NCI-H748 (cell line): ENCODE measurements at regions not wholly inside any gene's neighbourhood (a gene's known extent, or its start where the extent isn't known, plus 50 kb on each side); places are given as distances from the start of the nearest gene placed in this dataset.

Source experiments
- DNase-seq: peaks from one replicate; lab custom pipeline; 2025; ENCODE audit not compliant: unreplicated experiment; lab: John Stamatoyannopoulos, UW

DNA sequence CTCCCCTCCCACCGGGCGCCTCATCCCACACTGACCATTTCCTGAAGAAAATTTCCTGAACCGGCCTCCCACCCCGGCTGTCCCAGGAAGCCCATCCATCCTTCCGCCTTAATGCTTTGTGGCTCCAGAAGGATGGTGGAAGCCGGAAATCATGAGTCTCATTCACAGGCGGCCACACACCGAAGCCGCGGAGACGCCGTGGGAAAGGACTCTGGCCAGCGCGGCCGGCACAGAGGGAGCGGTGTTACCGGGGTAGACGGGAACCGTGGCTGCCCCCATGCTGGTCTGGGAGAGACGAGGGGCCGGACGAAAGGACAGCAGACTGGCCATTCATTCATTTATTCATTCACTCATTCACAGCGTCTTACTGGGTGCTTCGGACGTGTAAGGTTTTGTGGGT, 326.8 kb downstream of the SEC14L1 start:
- DNase-seq, result no peak

DNA sequence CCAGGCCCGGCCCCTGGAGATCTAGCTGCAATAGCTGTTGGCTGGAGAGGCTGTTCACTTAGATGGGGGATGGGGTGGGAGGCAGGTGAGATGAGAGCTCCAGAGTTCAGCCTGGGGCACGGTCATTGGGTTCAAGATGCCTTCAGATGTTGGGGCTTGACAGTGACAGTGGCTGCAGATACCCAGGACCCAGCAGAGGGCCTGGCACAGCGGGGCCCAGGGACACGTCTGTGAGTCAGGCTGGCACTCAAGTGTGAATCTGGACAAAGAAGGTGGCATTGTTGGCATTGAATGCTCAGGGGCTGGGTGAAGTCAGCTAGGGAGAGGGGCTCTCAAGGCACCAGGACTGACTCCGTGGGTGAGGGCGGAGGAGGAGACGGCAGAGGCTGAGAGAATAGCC, 328.1 kb downstream of the SEC14L1 start:
- no peak for DNase-seq

DNA sequence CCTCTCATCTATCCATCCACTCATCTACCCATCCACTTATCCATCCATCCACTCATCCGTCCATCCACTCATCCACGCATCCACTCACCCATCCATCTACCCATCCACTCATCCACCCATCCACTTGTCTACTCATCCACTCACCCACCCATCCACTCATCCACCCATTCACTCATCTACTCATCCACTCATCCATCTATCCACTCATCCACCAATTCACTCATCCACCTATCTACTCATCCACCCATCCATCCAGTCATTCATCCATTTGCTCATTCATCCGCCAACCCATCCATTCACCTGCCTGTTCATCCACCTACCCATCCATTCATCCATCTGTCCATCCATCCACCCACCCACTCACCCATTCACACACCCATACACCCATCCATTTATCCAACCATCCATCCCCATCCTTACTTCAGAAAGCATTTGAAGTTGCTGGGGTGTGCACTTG, 329.6 kb downstream of the SEC14L1 start:
- no peak for DNase-seq

DNA sequence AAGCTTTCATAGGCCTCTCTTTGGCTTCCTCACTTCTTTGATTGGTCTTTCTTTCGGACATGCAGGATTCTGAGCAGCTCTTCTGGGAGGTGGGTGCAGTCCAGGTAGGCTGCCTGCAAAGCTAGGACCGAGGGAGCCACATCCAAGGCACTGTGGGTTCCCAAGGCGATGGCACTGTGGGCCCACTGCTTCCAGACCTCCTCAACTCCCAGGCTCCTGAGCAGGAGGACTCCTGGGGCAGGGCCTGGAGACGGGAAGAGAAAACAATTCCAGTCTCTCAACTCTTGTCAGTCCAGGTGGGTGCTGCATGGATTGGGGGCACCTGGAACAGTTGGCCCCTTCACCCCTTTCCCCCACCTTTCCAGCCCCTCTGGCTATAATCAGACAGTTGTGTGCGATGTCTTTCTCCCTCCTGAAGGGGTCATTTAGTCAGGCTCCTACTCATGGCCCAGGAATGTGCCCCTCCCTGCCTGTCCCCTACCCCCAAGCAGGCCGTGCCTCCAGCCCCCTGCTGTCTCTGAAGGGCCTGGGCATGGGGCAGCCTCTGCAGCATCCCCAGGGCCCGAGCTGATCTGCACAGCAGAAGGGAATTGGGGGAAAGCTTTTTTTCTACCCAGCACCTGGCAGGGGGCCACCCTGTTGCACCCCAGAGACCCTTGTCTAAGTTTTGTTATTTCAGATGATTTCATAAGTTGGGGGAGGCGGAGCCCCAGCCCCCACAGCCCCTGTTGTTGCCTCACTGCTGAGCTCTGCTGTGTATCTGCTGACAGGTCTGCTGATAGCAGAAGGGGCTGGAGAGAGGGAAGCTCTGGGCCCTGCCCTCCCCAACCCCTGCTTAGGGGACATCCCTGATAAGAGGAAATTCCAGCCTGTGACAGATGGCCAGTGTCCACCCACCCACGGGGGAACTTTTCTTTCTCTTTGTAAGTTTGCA, 330.3 kb downstream of the SEC14L1 start:
- DNase-seq, result no peak

DNA sequence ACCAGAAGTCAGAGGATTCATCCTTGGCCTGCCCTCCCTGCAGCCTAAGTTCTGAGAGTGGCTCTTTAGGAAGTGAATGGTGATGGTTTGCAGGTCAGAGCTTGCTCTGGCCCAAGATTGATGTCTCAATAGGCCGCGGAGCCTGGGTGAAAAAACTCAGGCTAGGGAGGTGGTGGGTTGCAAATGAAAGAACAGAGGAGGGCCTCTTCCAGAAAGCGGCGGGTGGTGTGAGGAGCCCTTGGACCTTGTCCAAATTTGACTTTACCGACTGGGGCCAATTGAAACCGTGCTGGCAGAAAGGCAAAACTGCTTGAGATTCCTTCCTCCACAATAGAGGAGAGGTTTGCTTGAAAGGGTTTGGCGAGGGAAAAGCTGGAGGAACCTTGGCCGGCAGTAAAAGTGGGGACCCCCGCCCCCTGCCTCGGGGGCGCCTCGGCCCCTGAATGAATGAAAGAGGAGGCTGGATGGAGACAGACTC, 331.3 kb downstream of the SEC14L1 start:
- DNase-seq, result no peak

DNA sequence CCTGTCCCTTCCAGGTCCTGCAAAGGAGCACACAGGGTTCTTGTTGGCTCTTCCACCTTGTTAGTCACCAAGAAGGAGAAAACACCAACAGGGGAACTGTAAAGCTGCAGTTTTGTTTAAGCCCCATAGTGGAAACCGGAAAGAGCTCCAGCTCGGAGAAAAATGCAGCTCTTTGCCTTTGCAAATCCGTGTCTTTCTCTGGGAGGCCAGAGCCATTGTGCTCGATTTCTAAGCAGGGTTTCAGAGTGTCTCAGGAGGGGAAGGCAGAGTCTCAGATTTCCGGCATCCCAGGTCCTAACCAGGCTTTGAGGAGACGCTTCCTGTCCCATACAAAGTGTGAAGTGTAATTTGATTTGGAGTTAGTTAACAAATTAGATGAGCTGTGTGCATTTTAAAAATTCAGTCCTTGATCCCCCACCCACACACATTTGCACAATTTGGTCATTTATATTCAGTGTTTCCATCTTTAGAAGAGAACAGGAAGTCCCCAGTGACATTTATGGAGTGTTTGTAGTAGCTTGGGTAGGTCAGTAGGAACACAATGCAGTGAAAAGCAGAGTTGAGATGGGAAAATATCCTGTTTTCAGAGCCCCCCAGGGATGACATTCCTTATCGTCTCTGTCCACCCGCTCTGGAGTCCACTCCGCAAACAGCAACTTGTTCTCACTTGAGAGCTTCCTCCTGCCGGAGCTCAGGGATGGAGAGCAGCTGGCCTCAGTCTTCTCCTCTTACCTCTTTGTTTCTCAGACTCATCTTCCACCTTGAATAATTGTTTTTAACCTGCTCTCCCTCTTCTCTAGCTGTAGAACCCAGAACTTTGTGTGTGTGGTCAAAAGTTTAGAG, 331.9 kb downstream of the SEC14L1 start:
- DNase-seq, result no peak

DNA sequence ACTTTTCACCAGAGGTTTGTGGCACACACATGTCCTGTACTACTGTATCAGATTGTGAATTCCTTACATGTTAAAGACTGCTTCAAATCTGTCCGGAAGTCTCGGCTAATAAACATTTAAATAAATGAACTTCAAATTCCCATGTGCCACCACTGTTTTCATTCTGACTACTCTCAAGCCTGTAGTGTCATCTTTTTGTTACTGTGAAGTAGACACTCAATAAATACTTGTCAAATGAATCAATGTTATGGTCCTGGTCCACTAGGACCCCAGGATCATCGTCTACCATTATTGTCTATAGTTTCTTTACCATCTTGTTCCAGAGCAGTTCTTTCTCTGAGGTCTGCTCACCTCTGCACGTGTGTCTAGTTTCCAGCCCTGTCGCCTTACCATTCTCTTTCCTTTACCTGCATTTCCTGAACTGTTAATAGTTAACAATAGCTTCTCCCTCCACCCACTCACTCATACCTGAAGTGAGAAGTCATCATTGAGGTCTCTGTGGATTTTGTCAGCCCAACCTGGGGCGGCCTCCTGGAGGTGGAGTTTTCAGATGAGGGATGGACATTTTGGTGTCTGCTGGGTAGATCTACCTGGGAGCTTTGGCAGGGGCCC, 333.0 kb downstream of the SEC14L1 start:
- DNase-seq, result no peak

DNA sequence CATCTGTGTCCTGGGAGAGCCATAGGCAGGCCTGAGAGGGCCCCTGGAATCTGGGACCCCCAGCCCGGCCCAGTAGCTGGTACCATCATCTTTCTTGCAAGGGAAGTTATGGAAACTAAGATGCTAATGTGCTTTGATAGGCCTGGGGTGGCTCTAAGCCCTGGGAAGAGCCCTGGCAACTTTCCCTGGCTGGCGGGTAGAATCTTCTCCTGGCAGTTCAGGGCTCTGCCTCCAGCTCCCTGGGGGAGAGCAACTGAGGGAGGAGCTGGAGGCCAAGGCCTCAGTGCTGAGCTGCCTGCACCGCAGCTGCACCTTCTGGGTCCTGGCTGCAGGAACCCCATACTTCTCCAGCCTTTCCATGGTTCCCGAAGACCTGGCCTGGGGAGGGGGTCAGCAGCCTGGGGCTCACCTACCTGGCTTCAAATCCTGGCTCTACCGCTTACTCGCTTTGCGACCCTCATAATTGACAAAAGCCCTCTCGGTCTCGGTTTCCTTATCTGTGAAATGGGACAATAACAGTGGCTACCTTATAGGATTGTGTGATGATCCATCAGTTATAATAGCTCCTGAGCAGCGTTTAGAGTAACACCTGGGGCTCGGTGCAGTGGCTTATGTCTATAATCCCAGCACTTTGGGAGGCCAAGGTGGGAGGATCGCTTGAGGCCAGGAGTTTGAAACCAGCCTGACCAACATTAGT, 333.7 kb downstream of the SEC14L1 start:
- DNase-seq, result no peak

DNA sequence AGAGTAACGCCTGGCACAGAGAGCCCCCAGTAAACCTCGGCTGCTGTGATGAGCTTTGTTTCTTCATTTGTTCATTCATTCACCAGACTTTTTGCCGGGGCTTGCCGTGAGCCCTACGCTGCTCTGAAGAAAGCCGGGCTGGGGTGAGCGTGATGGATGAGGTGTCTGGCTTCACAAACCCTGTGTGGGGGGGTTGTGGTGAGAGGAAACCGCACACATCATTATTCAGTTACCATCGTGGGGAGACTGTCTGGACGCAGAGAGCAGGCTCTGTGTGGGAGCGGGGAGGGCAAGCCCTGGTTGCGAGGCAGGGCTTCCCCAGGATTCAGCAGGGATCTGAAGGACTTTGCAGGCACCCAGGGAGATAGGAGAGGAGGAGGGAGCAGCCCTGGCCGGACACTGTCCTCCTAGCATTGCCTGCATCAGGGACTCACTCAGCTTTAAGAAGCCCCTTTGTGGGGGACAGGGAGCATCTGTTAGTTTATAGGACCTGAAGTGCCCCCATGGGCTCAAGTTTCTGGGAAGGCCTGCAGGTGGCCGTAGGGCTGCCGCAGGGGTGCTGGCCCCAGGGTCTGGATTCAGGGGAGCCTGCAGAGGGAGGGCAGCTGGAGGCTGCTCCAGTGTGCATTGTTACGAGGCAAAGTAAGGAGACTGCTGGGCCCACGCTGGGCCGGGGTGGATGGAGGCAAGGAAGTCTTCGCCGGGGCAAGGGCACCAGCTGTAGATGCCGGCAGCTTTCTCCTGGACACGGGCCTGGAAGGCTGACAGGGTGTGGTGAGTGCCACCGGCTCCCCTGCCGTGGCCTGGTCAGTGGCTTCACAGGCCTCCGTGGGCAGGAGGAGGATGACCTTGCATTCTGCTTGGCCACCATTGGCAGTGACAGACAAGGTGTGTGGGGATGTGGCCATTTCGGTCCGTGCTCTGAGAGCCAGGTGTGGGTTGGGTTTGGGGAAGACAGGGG, 334.5 kb downstream of the SEC14L1 start:
- DNase-seq, result no peak

DNA sequence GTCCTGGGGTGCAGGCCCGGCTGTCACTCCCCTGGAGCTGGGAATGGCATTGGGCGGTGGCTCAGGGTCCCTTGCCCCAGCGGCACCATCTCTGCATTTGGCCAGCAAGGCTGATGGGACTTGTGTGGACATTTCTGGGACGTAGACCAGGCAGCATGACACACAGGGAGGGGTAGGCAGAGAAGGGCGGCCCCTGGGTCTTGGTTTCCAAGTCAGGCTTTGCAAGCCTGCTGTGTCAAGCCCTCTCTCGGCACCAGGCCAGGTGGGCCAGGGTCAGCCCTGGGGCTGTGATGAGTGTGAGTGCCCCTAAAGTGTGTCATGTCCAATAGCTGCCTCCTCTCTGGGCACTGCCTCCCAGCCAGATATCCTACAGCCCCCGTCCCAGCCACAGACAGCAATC, 335.2 kb downstream of the SEC14L1 start:
- DNase-seq, result no peak

DNA sequence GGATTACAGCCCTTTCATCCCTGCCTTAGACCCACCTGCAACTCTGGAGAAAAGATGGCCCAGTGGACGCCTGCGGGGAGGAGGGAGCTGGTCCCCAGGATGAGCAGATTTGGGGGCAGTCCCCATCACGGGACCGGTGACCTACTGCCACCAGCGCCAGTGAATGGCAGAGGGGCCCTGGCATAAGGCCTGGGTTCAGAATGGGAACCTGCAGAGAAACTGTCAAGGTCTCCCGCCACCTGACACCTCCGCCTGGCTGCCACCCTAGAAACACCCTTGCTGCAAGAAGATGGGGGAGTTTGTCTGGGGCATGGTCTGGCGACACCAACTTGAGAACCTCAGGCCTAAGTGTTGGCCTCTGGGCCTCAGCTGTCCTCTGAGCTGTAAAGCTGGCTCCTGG, 335.7 kb downstream of the SEC14L1 start:
- DNase-seq, result no peak

DNA sequence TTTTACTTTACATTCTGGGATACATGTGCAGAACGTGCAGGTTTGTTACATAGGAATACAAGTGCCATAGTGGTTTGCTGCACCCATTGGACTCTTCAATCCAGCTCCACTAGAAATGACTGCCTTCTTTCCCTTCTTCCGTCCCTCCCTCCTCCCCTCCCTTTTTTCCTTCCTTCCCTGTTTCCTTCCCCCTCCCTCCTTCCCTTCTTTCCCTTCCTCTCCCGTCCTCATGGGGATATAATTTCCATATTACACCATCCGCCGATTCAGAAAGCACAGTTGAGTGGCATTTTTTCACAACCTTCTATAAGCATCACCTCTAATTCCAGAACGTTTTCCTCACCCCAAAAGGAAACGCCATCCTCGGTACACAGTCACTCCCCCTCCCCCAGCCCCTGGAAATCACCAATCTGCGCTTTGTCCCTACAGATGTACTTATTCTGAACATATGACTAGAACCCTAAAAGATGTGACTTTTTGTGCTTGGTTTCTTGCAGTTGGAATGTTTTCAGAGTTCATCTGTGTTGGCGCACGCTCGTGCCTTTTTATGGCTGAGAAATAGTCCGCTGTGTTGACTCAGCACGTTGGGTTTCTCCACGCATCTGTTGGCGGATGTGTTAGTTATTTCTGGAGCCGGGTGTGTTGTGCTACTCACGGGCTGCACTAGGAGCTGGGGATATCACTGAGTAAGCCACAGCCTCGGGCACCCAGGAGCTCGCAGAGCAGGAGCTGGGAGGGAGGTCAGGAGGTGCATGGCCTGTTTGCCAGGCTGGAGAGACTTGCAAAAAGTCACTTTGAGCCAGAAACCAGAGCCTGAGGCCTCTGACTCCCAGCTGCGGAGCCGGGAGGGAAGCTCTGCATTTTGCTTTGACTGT, 336.4 kb downstream of the SEC14L1 start:
- no peak for DNase-seq

DNA sequence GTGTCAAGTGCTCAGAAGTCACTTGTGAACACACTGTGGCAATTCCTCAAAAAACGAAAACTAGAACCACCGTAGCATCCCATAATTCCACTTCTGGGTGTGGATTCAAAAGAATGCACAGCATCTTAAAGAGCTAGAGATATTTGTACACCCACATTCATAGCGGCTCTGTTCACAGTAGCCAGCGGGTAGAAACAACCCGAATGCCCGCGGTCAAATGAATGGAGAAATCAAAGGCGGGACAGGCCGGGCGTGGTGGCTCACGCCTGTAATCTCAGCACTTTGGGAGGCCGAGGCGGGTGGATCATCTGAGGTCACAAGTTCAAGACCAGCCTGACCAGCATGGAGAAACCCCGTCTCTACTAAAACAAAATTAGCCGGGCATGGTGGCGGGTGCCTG, 337.5 kb downstream of the SEC14L1 start:
- no peak for DNase-seq

DNA sequence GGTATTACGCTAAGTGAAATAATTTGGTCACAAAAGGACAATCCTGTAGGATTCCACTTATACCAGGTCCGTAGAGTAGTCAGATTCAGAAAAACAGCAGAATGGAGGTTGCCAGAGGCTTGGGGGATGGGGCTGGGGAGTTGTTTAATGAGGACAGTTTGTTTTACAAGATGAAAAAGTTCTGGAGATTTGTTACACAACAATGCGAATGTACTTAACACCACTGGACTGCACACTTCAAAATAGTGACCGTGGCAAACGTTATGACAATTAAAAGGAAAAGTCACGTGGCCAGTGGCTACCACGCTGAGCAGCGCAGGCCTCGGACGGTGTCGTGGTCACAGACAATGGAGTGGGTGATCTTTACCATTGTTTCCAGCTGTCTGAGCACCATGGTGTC, 338.1 kb downstream of the SEC14L1 start:
- no peak for DNase-seq

DNA sequence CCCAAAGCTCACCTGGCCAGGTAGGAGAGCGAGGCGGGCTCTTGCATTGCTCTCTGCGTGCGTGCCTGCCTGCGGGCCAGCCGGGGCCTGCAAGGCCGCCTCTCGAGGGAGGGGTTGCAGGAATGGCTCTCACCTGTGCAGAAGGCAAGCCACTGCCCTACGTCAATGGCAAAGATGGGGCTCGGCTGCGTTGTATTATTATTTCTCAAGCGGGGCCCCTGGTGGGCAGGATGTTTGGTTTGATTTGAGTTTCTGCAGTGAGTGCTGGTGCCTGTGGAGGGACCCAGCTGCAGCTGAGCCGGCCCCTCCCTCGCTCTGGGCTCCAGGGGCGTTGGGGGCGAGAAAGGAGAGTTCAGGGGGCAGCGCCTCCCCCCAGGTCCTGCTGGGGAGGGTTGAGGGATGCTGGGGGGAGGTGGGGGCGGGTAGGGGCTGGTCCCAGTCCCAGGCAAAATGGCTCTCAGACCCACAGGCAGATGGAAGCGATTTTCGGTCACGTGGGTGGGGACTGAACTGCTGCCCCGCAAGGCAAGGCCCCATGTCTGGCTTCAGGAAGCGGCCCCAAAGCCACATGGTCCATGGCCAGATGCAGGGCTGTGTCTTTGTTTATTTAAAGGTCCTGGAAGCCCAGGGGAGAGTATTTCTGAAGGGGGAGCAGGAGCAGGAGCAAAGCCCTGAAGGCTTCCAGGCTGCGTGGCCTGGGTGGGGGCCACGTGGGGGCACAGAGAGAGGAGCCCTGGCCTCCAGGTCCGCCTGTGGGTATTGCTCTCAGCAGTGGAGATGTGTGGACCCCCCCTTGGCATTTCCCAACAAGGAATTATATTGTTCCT, 338.8 kb downstream of the SEC14L1 start:
- DNase-seq, result no peak

DNA sequence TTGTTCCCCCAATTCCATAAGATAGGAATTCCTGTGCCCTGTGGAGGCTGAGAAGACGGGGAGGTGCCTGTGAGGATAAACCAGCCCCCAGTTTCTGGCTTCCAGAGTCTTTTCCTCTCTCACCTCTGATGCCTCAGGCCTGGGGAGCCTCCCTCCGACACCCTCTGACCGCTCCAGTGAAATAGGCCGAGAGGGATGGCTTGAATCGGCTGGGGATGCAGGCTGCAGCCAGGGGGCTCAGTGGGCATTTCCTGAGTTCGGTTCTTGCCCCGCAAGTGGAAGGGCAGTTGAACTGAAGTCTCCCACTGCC, 339.4 kb downstream of the SEC14L1 start:
- DNase-seq, result no peak

DNA sequence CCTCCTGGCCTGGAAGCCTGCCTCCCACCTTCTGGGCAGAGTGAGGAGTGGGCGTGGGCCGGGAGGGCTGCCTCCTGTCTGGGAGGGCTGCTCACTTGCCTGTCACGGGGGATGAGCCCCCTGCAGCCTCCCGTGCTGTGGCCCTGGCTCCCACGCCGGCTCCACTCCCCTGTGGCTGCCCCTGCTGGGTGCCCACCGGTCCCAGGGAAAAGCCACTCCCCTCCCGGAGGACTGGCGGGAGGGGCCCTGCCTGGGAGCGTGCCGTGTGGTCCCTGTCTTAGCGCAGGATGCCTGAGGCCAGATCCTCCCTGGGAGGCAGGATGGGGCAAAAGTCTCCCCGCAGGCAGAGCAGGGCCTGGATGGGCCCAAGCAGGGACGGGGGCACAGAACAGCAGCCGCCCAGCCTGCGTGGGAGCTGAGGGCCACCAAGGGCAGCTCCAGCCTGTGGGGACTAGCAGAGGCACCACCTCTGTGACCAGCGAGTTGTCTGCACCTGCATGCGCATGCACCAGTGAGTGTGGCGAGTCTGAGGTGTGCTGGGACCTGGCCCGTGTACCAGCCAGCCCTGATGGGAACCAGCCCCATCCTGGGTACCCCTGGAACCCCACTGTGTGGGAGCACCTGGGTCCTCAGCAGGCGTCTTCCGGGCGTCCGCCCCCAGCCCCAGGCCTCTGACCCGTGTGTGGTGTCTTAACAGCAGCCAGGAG, 339.9 kb downstream of the SEC14L1 start:
- no peak for DNase-seq
